GM21619 (cell line): ENCODE measurements at regions not wholly inside any gene's neighbourhood (a gene's known extent, or its start where the extent isn't known, plus 50 kb on each side); places are given as distances from the start of the nearest gene placed in this dataset.
A peak's percentile ranks its signal among the peaks of the same experiment; 100 is the strongest.

ENCODE experiments used
- ATAC-seq: cut with Tn5 transposase; IDR thresholded peaks from one replicate; pipeline ENCODE4 v1.9.1; 2021; ENCODE audit not compliant: unreplicated experiment

DNA sequence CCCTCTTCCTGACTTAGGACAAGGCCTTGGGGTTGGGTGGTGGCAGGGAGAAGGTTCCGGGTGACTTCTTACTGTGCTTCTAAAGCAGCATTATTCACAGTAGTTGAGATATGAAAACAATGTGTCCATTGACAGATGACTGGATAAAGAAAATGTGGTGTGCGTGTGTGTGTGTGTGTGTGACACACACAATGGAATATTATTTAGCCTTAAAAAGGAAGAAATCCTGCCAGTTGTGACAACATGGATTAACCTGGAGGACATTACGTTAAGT is 128.1 kb upstream of the RASGRP1 start:
- no peak for ATAC-seq

DNA sequence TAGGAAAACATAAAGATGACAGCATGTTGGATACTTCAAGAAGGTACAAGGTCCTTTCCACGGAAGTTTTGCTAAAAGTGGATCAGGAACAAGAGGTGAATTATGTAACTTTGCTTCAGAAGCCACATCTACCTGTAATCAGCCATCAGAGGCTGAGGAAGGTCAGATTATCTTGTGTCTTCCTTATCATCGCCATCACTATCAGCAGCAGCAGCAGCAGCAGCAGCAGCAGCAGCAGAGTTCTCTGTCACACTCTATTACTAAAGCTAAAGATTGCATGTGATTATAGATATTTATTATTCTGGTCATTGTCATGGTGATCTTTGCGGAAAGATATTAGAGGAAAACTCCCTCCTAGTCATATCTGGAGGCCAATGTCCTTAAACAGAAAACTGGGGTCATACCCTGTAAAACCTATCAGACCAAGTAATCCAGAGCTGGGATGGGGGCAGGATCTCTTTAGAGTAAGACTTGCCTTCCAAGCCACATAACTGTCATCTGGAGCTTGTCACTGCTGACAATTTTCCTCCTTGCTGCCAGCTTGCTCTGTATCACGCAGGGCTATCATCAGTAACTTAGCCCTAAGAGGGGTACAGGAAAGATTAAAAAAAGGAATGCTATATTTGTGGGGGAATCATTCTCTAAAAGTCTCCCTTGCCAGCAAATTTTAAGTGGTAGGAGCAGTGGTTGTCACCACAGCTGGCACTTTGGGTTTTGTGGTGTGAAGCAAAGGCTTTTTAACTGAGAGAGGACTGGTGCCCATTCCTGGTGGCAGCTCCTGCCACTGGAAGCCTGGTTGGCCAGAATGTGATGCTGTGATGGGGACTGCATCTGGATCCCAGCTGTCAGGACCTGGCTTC is 130.9 kb upstream of the RASGRP1 start:
- no peak for ATAC-seq

DNA sequence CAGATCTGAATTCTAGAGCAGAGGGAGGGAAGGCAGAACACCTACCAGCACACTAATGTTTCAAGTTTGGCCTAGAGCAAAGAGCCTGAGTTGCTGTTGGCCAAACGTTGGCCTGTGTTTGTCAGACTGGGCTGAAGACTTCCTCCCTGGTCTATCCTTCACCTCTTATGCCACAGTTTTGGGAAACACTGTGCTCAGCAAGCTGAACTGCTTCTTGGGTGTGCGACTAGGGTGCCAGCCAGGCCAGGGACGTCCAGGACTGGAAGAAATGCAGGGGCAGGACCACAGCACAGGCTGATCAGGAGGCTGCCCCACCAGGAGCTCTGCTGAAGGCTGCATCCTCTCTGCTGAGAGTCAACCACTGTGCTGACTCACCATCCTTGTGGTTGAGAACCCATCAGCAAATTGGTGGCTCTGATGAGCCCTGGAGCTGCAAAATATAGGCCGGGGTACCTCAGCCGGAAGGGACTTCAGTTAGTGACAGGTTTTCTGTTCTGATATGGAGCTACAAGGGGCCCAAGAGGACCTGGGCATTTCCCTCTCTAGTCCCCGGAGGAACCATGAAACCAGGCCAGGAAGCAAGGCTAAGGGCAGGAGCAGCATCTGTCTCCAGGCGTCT is 131.6 kb upstream of the RASGRP1 start:
- peak; percentile 74 for ATAC-seq

DNA sequence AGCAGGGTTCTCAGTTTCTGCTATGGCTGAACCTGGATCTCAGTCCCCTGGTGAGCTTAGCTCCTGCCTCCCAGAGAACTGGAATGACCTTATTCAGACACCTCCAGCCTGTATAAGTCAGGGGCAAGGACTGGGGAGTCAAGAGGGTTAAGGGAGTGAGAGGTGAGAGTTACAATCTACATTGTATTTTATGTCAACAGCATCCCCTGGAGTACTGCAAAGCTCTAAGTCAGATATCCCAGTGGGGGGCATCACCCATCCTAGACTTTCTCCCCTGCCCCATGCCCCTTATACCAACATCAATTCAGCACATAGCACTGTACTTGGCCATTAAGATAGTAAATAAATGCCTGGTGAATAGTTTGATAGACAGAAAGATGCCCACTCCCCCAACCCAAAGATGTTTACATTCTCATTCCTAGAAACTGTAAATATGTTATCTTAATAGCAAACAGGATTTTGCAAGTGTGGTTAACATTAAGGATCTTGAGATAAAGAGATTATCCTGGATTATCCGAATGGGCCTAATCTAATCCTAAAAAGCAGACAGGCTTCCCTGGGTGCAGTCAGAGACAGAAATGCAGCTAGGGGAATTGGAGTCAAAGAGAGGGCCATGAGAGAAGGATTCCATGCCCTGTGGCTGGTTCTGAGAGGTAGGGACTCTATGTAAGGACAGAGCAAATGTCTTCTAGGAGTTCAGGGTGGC is 132.3 kb upstream of the RASGRP1 start:
- ATAC-seq: no peak

DNA sequence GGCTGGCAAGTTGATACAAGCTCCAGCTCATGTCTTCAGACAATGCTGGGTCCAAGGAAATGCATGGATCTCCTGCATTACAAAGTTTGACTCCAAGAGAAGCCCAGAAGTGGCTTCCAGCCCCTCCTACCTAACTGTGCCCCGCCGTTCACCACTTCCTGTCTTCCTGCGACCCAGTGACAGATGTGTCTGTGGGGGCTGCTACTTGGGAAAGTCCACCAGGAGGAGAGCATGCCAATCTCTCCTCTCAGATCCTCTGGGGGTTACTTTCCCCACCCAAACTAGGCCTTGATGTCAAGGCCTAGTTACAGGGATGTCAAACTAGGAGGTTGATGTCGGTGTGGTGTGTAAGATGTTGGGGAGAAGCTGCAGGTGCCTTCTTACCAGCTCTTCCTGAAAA is 133.6 kb upstream of the RASGRP1 start:
- ATAC-seq: no peak

DNA sequence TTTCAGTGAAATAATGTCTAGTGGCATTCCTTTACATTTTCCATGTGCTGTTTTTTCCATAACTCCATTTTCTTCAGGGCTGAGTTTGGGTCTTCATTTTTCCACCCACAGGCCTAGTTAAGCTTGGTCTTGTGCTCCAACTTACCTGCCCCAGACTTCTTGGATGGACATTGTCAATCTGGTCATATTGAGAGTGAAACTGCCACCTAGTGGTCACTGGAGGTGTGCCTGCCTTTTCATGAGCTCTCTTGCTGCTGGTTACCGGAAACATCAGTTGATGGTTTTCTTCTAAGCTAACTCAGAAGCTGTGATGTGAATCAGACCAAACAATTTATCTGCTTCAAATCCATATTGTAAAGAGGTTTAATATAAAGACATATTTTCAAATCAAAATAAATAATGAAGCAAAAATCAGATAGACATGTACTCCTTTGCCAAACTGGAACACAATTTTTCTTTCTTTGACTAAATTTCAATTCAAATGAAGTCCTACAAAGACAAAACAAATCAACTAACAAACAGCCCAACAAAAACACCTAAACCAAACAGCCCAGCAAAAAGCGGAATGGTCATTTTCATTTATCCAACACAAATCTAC is 135.1 kb upstream of the RASGRP1 start:
- no peak for ATAC-seq

DNA sequence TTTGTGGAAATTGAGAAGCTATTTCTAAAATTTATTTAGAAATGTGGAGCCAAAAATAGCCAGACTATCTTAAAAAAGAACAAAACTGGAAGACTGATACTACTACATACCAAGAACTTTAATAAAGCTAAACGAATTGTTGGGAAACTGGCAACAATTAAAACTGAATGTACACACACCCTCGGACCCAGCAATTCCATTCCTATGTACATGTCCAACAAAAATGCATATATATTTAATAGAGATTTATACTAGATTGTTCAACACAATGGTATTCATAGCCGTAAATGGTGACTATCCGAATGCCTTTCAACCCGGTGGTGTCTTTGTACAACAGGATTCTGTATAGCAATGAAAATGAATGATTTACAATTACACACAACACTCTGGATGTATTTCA is 136.5 kb upstream of the RASGRP1 start:
- ATAC-seq: no peak

DNA sequence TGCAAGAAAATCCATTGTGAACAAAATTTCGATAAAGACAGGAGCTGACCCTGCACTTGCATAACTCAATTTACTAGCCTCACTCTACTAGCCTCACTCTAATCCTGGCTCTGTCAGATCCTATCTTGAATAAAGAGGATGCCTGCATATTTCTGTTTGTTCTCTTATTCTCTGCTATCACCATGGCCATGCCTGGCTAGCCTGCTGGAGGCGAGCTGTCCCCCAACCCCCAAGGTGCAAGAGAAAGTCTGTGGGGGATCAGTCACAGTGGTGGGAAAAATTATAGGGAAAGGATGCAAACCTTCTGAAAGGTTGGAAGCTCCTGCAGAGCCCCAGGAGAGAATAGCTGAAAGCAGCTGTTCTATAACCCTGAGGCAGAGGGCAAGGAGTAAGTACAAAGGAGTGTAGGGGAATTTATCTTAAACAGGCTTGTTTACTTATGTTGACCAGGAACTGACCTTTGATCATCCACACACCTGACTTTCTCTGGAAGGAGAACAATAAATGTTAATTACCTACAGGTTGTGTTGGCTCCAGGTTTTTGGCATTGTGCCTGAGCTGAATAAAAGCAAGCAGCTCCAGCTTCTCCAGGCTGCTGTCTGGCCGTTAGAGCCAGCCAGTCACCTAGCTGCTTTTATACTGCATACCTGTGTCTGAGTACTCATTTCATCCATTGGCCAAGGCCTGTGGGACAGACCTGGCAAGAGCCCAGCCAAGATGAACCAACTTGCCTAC is 137.7 kb upstream of the RASGRP1 start:
- no peak for ATAC-seq

DNA sequence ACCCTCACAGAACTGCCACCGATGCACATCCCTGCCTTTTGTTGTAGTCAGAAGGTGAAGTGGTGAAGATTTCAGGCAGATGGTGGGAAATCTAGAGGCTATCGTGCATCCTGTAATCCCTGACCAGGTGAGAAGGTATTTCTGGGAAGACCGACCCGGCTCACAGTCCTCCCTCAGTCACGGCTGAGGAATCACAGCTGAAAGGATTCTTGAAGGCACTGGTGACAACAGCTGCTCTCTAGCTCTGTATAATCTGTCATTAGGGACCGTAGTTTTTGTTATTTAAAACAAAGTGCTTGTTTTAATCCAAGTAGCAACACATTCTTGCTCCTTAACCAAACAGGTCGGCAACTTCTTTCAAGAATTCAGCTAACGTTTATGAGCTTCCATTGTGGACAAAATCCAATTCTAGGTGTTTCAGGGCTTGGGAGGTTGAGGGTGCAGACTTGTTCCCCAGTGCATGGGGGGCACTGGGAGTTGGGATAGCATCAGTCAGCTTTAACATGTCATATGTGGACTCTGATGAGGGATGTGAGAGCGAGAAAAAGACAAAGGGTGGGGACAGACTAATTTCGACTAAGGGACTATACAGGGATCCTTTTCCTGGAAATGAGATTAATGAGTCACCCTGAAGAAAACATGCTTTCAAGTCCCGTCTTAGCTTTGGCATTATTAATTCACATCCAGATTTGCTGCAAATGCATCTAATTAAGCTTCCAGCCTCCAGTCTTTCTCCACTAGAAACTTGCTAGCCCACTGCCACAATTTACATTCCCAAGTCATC is 141.0 kb upstream of the RASGRP1 start:
- ATAC-seq: no peak

DNA sequence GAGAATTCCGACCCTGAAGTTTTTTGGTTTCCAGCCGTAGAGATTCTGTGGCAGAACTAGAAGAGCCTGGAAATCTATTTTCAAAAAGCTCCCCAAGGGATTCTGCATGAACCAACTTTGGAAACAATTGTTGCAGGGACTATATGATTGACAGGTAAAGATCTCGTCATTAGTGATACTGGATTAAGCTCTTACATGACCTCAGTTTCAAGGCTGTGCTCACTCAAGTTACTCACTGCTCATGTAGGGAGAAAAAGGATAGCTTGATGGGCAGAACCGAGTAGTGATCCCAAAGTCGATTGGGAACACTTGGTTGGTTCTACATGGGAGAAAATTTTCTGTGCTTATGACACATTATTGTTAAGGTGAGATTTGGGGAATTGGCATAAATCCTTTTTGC is 142.3 kb upstream of the RASGRP1 start:
- ATAC-seq: no peak

DNA sequence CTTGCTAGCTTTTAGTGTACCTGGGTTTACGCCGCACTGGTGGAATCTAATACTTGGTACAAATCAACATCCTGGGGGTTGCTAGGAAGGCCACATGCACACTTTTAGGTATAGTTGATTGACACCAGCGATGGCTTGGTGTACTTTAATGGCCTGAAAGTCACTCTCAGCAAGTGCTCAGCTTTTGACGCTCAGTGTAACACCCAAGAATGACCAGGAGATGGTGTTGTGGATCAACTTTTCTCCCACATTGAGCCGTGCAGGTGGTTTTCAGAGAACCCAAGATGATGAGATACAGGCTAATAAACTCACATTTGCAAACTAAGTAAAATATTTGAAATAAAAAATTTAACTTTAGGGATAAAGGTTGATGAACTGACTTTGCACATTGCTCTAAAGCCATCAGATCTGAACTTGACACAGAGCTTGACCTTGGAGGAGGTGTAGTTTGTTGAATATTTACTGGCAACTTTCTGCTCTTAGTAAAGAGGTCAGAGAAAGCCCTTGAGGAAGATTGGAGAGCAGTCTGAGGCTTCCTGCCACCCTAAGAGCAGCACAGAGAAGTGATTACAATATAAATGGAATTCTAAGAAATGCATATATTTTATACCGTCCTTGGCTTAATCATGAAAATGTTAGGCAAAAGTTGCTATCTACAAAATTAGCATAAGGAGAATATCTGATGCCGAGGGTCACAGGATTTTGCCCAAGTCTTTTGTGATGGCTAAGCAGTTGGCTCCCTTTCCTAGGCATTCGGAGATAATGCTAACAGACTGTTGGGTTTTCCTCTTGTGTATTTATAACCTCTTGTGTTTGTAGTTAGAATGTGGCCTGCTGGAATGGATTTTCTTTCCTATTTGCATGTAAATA is 143.4 kb upstream of the RASGRP1 start:
- peak; percentile 86 for ATAC-seq

DNA sequence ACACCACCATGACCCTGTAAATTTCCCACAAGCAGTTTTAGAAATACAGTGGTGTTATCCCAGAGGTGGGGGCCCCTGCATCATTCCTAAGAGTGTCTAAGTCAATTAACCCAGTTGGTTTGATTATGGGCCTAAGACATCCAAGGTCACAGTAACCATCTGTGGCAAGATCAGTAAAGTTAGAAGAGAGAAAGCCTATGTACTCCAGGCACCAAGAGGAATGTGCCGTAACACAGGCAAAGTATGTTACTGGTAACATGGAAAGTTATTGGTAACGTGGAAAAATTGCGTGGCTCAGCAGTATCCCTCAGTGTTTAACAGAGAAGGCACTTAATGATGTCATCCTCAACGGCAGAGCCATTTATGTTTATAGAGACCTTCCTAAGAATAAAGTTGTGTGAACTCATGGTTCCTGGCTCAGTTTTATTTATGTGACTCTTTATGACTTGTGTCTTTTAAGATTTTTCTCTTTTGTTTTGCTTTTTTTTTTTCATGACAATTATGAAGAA is 144.1 kb upstream of the RASGRP1 start:
- ATAC-seq: no peak

DNA sequence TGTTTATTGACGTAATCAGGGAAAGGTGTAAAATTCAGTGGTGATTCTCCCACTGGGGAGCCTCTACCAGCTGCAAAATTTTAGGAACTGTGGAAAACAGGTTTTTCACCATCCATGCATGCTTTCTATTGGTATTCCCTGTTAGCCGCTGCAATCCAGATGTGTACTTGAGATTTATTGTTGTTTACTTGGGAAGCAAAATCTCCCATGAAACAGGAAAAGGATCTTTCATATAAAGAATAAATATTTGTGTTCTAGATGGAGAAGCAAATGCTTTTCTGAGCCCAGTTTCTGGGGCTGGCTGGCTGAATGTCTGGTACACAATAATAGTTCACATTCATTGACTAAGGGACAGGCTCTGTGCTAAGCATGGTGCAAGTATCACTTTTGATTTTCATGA is 144.6 kb upstream of the RASGRP1 start:
- ATAC-seq: no peak

DNA sequence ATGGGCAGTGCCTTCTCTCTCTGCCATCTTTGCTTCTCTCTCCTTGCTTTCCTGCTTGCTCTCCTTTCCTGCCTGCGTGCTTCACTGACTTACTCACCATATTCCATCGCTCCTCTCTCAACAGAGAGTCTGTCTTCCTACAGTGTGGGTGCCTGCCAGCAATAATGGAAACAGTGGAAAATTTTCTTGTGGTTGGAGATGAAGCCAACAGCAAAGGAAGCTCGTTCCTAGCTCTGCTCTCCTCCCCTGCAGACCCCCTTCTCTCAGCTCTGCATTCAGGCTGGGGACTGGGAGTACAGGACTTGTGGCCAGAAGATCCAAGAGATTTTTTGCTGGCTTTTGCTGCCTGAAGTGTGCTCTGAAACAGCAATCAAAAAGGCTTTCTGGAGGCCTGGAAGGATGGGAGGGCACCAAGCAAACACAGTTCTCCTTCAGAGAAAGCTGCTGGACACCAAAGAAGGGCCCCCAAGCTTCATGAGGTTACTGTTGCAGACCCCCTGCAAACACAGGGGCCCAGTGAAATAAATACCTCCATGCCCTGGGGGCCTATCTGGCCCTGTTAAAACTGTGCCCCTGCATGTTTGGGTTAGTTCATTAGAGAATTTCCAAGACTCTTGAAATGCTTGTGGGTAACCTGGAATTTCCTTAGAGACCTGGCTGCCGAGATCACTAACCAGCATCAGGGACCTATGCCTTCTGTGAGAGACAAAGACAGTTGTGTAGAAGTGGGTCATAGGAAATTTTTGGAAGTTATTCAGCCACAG is 149.9 kb upstream of the RASGRP1 start:
- ATAC-seq: no peak

DNA sequence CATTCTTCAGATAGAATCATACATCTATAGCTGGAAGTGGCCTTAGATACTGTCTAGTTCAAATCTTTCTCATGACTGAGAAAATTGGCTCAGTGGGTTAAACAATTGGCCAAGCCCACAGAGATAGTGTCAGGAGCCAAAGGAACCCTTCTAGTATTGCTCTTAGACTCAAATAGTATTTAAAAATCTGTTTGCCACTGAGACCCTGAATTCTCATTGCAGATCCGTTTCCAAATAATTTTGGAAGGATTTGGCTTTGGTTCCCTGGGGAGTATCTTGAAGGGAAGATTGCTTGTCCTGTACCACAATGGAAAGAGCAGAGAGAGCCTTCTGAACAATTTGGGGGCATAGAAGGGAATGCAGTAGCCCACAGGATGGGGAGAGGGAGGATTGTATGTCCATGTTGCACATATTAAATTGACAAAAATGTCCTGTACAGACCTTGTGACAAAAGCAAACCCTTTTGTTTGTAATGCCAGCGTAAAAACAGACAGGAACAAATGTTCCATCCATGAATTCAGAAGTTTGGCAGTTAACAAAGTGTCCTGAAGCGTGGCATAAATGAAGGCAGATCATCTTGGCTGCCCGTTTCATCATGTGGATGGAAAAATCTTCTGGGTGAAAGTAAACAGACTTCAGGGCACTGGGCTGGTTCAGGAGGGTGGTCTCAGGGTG is 156.4 kb upstream of the RASGRP1 start:
- ATAC-seq: no peak

DNA sequence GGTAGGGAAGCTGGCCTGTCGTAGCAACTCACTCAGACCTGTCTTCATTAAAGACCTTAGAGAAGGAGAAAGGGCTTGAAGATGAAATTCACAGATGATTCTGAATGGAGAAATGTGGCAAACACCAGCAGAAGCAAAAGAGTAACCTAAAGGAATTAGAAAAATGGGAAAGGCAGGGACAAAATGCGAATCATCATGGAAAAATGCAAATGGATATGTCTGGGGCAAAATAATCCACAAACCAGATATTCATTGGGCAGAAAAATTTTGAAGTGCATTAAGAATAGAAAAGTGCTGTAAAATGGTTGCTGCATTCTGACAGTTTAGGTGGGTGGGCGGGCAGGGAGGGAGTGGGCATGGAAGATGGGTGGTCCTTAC is 156.9 kb upstream of the RASGRP1 start:
- no peak for ATAC-seq

DNA sequence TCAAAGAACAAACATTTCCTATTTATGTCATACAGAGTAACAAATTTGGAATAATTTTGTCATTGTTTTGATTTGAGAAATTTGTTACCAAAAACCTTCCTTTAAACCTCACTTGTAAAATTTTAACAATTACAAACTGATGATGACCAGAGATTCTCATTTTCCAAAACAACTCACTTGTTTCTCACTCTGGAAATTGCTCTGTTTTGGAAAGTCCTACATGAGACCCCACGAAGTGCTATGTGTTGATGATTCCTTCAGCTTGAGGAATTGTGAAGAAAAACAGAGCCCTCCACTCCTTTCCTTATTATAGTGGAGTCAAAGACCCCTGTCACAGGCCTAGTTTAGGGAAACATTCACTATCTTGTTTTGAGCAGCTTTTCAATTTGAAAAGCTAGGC is 157.6 kb upstream of the RASGRP1 start:
- no peak for ATAC-seq

DNA sequence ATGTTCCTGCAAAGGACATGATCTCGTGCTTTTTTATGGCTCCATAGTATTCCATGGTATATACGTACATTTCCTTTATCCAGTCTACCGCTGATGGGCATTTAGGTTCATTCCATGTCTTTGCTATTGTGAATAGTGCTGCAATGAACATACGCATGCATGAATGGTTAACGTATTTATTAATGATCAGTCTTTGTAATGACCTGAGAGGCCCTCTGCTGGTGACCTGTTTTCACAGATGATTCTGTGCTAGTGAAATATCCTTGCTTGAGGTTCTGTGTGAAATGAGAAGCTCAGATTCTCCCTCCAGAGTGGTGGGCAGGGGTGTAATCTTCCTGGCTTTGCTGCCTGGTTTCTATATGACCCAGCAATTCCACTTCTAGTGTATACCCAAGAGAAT is 160.2 kb upstream of the RASGRP1 start:
- no peak for ATAC-seq
